ENCODE measurements at regions not wholly inside any gene's neighbourhood (a gene's known extent, or its start where the extent isn't known, plus 50 kb on each side); places are given as distances from the start of the nearest gene placed in this dataset.

DNA sequence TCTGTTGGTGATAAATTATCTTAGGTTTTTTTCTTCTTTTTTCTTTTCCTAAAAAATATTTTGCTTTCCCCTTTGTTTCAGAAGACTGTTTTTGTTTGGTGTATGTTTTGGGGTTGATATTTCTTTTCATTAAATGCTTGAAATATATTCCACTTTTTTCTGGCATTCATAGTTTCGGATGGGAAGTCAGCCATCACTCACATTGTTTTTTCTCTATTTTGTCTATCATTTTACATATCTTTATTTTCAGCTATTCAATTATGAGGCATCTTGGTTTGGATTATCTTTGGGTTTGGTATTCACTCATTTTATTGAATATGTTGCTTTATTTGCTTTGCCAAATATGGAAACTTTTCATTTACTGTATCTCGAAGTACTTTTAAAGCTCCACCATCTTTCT is 600.5 kb upstream of the EYS start:
- Histone ChIP-seq H3K27me3 (ENCODE audit: insufficient read depth, low read depth) (no peaks in the 10 kb centered on the region), H3K27ac (no peak overlapping the region), H3K9ac (no peak overlapping the region), H4K20me1 (ENCODE audit: insufficient read depth) (no peaks in the 10 kb centered on the region), H2AFZ (ENCODE audit: low read depth) (no peak overlapping the region), H3K36me3 (ENCODE audit: insufficient read depth) (no peaks in the 10 kb centered on the region), H3K4me1 (ENCODE audit: low read depth, poor library complexity, severe bottlenecking) (no peaks in the 10 kb centered on the region), H3K79me2 (ENCODE audit: insufficient read depth, low read depth) (no peaks in the 10 kb centered on the region), H3K4me3 (IDR thresholded peaks at IDR 0.05; ENCODE audit: insufficient read depth, low read depth, low read length) (no peak overlapping the region), H3K4me2 (no peak overlapping the region)
- TF ChIP-seq, protein P1, sequence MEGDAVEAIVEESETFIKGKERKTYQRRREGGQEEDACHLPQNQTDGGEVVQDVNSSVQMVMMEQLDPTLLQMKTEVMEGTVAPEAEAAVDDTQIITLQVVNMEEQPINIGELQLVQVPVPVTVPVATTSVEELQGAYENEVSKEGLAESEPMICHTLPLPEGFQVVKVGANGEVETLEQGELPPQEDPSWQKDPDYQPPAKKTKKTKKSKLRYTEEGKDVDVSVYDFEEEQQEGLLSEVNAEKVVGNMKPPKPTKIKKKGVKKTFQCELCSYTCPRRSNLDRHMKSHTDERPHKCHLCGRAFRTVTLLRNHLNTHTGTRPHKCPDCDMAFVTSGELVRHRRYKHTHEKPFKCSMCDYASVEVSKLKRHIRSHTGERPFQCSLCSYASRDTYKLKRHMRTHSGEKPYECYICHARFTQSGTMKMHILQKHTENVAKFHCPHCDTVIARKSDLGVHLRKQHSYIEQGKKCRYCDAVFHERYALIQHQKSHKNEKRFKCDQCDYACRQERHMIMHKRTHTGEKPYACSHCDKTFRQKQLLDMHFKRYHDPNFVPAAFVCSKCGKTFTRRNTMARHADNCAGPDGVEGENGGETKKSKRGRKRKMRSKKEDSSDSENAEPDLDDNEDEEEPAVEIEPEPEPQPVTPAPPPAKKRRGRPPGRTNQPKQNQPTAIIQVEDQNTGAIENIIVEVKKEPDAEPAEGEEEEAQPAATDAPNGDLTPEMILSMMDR (conservative IDR thresholded peaks at IDR 0.05; ENCODE audit: low read depth, low read length) = no peak

DNA sequence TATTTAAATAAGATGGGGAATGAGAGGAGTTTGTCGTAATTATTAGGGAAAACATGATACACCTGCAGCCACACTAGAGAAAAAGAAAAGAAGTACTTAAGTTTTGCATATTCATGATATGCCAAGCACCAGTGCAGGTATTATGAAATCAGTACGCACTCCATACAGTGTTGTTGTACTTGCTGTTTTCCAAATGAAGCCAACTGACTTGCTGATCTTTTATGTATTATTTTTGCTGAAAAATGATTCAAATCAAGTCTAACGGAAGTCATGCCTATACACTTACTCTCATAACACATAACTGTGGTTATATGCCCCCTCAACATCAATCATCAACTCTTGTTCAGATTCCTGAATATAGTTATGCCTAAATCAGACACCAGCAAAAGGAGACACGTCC is 584.9 kb upstream of the EYS start:
- no peak overlapping the region for H3K9ac ChIP-seq
- H3K79me2 ChIP-seq (ENCODE audit: insufficient read depth, low read depth) = no peaks in the 10 kb centered on the region
- no peak overlapping the region for H3K27ac ChIP-seq
- no peaks in the 10 kb centered on the region for H3K27me3 ChIP-seq (ENCODE audit: insufficient read depth, low read depth)
- TF ChIP-seq, protein P1 (conservative IDR thresholded peaks at IDR 0.05; ENCODE audit: low read depth, low read length) = no peak
- H4K20me1 ChIP-seq (ENCODE audit: insufficient read depth) = no peaks in the 10 kb centered on the region
- H2AFZ ChIP-seq (ENCODE audit: low read depth) = no peak overlapping the region
- H3K36me3 ChIP-seq (ENCODE audit: insufficient read depth) = no peaks in the 10 kb centered on the region
- H3K4me1 ChIP-seq (ENCODE audit: low read depth, poor library complexity, severe bottlenecking) = no peaks in the 10 kb centered on the region
- no peak overlapping the region for H3K4me2 ChIP-seq
- no peak overlapping the region for H3K4me3 ChIP-seq (IDR thresholded peaks at IDR 0.05; ENCODE audit: insufficient read depth, low read depth, low read length)

DNA sequence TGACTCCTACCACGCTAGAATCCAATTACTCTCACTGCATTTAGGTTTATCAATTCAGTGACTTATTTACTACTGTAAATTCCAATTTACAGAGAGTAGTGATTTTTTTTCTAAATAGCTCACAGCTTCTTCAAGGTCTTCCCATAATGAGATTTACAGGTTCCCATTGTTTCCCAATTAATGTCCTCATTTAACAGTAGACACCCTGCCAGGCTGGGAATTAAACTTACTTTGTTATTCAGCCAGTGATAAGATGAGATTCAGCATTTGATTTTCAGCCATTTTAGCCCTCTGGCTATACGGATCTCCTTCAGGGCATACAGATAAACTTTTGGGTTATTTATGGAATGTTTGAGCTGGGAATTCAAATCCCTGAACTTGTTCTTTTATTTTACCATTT is 582.9 kb upstream of the EYS start:
- H3K4me2 ChIP-seq = no peak overlapping the region
- H3K27me3 ChIP-seq (ENCODE audit: insufficient read depth, low read depth) = no peaks in the 10 kb centered on the region
- no peak overlapping the region for H3K4me3 ChIP-seq (IDR thresholded peaks at IDR 0.05; ENCODE audit: insufficient read depth, low read depth, low read length)
- H3K4me1 ChIP-seq (ENCODE audit: low read depth, poor library complexity, severe bottlenecking) = no peaks in the 10 kb centered on the region
- H3K27ac ChIP-seq = no peak overlapping the region
- H4K20me1 ChIP-seq (ENCODE audit: insufficient read depth) = no peaks in the 10 kb centered on the region
- no peaks in the 10 kb centered on the region for H3K36me3 ChIP-seq (ENCODE audit: insufficient read depth)
- H3K9ac ChIP-seq = no peak overlapping the region
- H3K79me2 ChIP-seq (ENCODE audit: insufficient read depth, low read depth) = no peaks in the 10 kb centered on the region
- TF ChIP-seq, protein P1 (conservative IDR thresholded peaks at IDR 0.05; ENCODE audit: low read depth, low read length) = no peak
- H2AFZ ChIP-seq (ENCODE audit: low read depth) = no peak overlapping the region

DNA sequence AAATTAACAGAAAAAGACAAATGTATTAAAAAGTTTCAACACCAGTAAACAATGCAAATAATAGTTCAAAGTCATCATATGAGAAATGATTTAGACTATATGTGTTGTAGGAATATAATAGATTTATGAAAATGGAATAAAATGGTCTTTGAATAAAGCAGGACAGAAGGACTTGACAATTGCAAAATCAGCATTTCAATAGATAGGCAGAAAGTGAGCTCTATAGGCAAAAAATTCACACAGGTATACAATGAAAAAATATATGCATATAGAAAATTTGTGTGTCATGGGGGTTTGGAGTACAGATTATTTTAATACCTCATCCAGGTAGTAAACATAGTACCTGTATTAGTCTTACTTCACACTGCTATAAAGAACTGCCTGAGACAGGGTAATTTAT is 571.1 kb upstream of the EYS start:
- H3K9ac ChIP-seq = no peak overlapping the region
- H3K36me3 ChIP-seq (ENCODE audit: insufficient read depth) = no peaks in the 10 kb centered on the region
- no peaks in the 10 kb centered on the region for H3K79me2 ChIP-seq (ENCODE audit: insufficient read depth, low read depth)
- no peak overlapping the region for H2AFZ ChIP-seq (ENCODE audit: low read depth)
- no peak overlapping the region for H3K4me3 ChIP-seq (IDR thresholded peaks at IDR 0.05; ENCODE audit: insufficient read depth, low read depth, low read length)
- H3K4me2 ChIP-seq = no peak overlapping the region
- H3K27me3 ChIP-seq (ENCODE audit: insufficient read depth, low read depth) = no peaks in the 10 kb centered on the region
- H3K27ac ChIP-seq = no peak overlapping the region
- H3K4me1 ChIP-seq (ENCODE audit: low read depth, poor library complexity, severe bottlenecking) = no peaks in the 10 kb centered on the region
- TF ChIP-seq, protein P1 (conservative IDR thresholded peaks at IDR 0.05; ENCODE audit: low read depth, low read length) = no peak
- no peaks in the 10 kb centered on the region for H4K20me1 ChIP-seq (ENCODE audit: insufficient read depth)

DNA sequence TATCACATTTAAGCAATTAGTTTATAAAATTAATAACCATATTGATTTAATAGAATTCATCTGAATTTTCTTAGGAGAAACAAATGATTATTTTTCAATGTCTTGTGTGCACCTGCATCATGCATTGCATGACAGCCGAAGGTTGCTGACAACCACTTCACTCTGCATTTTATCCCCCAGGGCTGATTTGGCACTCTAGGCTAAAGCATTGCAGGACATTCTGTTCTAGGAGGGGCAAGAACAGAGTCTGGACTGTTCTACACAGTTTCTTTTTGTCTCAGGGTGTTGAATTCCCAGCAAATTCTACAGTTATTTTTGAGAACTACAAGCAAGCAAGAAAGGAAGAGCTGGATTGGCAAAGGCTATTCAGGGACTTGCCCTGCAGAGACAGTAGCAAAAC is 570.4 kb upstream of the EYS start:
- Histone ChIP-seq H2AFZ (ENCODE audit: low read depth) (no peak overlapping the region), H3K36me3 (ENCODE audit: insufficient read depth) (no peaks in the 10 kb centered on the region), H3K27me3 (ENCODE audit: insufficient read depth, low read depth) (no peaks in the 10 kb centered on the region), H3K79me2 (ENCODE audit: insufficient read depth, low read depth) (no peaks in the 10 kb centered on the region), H3K4me2 (no peak overlapping the region), H3K4me3 (IDR thresholded peaks at IDR 0.05; ENCODE audit: insufficient read depth, low read depth, low read length) (no peak overlapping the region), H3K4me1 (ENCODE audit: low read depth, poor library complexity, severe bottlenecking) (no peaks in the 10 kb centered on the region), H3K27ac (no peak overlapping the region), H3K9ac (no peak overlapping the region), H4K20me1 (ENCODE audit: insufficient read depth) (no peaks in the 10 kb centered on the region)
- TF ChIP-seq, protein P1 (conservative IDR thresholded peaks at IDR 0.05; ENCODE audit: low read depth, low read length) = no peak
